Mucosa of rectum (tissue), 2 donors: ENCODE measurements at regions not wholly inside any gene's neighbourhood (a gene's known extent, or its start where the extent isn't known, plus 50 kb on each side); places are given as distances from the start of the nearest gene placed in this dataset.
"Not testable (repeated sequence)": the region's sequence is repeated elsewhere in the genome, so short reads cannot be mapped to it uniquely, and the experiment has no call there.

Source experiments
- H3K27ac ChIP-seq, 2 donors: one replicate each; pipeline ENCODE4 v1.7.0; 2013; ENCODE audit warnings: inconsistent platforms in 2 of 2, low read depth in 2 of 2, low read length in 2 of 2
- H3K27me3 ChIP-seq, 2 donors: one replicate each; pipeline ENCODE4 v1.7.0; 2013; ENCODE audit warnings: low read length in 2 of 2; ENCODE audit not compliant: control insufficient read depth in 2 of 2, insufficient read depth in 2 of 2
- H3K36me3 ChIP-seq, 2 donors: one replicate each; pipeline ENCODE4 v1.7.0; 2013; ENCODE audit warnings: low read length in 2 of 2; ENCODE audit not compliant: control insufficient read depth in 2 of 2, insufficient read depth in 2 of 2
- H3K4me1 ChIP-seq, 2 donors: one replicate each; pipeline ENCODE4 v1.7.0; 2013; ENCODE audit warnings: low read length in 2 of 2, mild to moderate bottlenecking in 1 of 2; ENCODE audit not compliant: control insufficient read depth in 2 of 2, insufficient read depth in 2 of 2
- H3K4me3 ChIP-seq, 2 donors: one replicate each; pipeline ENCODE4 v1.7.0; 2013; ENCODE audit warnings: low read length in 2 of 2
- H3K9ac ChIP-seq, 2 donors: one replicate each; pipeline ENCODE4 v1.7.0; 2013; ENCODE audit warnings: low read length in 2 of 2, low read depth in 1 of 2, mild to moderate bottlenecking in 1 of 2
- H3K9me3 ChIP-seq, 2 donors: one replicate each; pipeline ENCODE4 v1.7.0; 2013; ENCODE audit warnings: low read length in 2 of 2; ENCODE audit not compliant: control insufficient read depth in 2 of 2
- donor health status: healthy.
- donor health status: Normal muscosa, but diverticular disease.

DNA sequence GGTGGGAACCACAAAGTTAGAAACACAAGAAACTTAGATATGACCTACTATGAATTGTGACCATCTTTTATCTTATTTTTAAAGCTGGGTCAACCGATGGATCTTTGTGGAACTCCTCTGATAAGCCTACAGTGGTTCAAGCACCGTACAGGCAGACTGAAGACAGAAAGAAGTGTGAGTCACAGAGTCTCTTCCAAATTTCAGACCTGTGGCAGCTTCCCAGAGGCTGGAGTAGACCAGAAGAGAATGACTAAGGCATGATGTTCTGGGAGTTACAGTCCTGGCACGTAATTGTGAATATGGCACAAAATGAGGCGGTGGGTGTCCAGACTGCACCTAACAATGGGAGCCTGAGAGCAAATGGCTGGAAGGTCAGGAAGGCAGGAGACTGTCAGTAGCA, 70.0 kb downstream of the LMO4 start:
- H3K36me3 ChIP-seq: no peaks in the 10 kb centered on the region
- no peak overlapping the region for H3K4me3 ChIP-seq
- no peaks in the 10 kb centered on the region for H3K9me3 ChIP-seq
- H3K9ac ChIP-seq: no peak overlapping the region
- H3K4me1 ChIP-seq: no peaks in the 10 kb centered on the region
- H3K27ac ChIP-seq: no peak overlapping the region
- H3K27me3 ChIP-seq: no peaks in the 10 kb centered on the region

DNA sequence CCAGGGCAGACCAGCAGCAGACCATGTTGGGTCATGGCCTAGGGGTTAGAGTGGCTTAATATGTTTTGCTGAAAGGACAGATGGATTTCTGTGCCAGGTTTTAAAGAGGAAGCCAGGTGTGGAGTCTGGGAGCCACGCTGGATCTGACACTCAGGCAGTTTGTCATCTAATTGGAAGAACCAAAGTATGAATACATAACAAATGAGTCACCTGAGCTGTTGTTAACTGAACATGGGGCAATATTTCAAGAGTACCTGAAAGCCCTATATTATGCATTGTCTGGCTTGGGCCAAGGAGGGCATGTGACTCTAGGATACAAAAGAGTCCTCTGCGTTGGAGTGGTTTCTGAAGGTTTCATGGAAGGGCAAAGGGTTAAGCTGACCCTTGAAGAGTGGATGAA, 70.6 kb downstream of the LMO4 start:
- Histone ChIP-seq H3K27me3 (no peaks in the 10 kb centered on the region), H3K9me3 (no peaks in the 10 kb centered on the region), H3K9ac (no peak overlapping the region), H3K36me3 (no peaks in the 10 kb centered on the region), H3K4me3 (no peak overlapping the region), H3K4me1 (no peaks in the 10 kb centered on the region), H3K27ac (no peak overlapping the region)

DNA sequence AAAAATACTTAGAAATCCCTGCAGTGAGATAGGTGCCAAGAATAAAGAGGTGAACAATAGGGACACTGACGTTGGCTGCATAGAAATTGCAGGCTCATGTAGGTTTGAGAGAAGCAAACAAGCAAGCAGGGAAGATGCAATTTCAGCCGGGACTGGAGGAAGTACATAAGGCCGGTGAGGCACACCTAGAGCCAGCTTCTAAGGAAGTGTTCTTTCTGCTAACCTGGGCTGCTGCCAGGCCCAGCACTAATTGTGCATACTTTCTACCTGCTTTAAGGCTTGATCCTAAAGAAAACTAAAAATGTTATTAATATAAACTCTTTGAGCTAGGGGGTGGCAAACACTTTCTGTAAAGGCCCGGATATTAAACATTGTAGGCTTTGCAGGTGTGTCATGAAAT, 71.0 kb downstream of the LMO4 start:
- Histone ChIP-seq H3K9ac (no peak overlapping the region), H3K27me3 (no peaks in the 10 kb centered on the region), H3K4me3 (no peak overlapping the region), H3K27ac (no peak overlapping the region), H3K36me3 (no peaks in the 10 kb centered on the region), H3K4me1 (no peaks in the 10 kb centered on the region), H3K9me3 (no peaks in the 10 kb centered on the region)

DNA sequence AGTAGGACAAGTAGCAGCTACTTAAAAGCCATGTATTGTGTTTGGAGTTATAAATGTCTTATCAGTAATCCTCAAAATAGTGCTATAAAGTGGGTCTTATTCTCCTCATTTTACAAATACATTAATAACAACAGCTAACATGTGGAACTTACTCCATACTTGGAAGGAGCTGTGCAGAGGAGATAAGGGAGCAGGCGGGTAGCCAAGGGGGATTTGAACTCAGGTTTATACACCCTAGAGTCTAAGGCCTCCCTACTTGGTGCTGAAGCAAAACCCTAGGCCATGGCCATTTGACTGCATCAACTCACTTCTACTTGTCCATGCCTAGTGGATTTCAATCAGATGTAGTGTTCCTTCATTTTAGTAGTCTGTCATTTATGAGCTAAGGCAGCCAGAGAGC, 72.1 kb downstream of the LMO4 start:
- no peak overlapping the region for H3K9ac ChIP-seq
- H3K36me3 ChIP-seq: no peaks in the 10 kb centered on the region
- no peaks in the 10 kb centered on the region for H3K27me3 ChIP-seq
- H3K9me3 ChIP-seq: no peaks in the 10 kb centered on the region
- H3K4me3 ChIP-seq: no peak overlapping the region
- H3K4me1 ChIP-seq: no peaks in the 10 kb centered on the region
- no peak overlapping the region for H3K27ac ChIP-seq

DNA sequence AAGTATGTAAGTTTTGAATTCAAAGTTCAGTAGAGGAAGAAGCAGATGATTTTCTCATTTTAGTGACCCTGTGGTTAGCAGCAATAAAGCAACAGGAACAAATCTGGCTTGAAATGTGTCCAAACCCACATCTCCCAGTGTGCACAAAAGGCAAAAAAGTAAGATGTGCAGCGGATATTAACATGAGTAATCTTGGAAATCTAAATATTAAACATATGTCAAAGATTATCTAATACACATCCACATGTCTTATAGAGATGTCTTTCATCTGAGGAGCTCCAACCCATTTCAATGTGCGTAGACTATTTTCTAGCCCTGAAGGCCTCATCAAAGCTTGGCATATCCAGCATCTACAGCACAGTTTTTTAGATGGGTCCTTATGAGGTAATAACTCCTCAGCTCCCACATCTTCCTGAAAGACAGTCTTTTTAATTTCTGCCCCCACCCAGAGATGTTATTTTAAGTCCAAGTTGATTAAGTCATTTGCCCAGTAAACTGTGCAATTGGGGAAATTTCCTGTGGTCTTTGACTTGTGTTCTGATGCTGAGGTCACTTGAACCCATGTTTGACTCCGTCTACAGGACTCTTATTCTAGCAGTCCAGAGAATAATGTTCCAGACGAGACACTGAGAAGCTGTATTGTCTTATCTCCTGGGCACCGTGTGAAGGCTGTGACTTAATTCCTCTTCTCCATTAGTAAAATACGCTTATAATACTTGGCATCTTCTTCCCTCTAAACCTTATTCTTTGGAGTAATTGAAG, 73.7 kb downstream of the LMO4 start:
- H3K27me3 ChIP-seq: no peaks in the 10 kb centered on the region
- H3K9ac ChIP-seq: no peak overlapping the region
- H3K27ac ChIP-seq: no peak overlapping the region
- no peaks in the 10 kb centered on the region for H3K36me3 ChIP-seq
- no peaks in the 10 kb centered on the region for H3K4me1 ChIP-seq
- no peak overlapping the region for H3K4me3 ChIP-seq
- H3K9me3 ChIP-seq: no peaks in the 10 kb centered on the region

DNA sequence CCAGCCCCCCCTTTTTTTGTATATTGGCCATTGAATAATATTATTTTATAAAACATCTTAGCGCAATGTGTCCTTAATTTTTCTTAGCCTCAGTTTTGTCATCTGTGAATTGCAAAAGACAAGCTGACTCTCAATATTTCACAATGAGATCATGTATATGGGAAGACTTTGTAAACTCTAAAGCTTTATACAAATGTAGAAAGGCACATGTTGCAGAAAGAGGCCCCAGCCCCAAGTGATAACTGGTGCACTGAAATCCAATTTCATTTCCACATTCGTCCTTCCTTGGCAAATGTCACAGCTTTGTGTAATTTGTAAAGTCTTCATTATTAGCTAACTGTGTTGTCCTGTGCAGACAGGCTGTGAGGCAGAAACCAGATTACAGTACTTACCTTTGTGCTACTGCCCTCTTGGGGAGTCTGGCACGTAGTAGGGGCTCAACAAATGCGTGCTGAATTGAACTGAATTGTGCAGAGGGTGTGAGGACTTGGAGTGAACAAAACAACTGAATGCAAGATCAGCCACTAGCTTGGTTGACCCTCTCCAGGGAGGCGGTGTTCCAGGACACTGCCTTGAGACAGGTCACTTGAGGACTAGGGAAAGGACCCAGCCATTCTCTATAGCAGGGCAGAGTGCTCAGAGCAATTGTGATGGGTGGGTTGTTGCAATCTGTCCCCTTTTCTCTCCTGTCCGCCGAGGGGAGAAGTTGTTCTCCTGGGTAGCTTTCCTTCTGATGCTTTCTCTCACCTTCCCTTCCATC, 74.6 kb downstream of the LMO4 start:
- Histone ChIP-seq H3K9me3 (no peaks in the 10 kb centered on the region), H3K9ac (no peak overlapping the region), H3K4me1 (no peaks in the 10 kb centered on the region), H3K4me3 (no peak overlapping the region), H3K27ac (no peak overlapping the region), H3K27me3 (no peaks in the 10 kb centered on the region), H3K36me3 (no peaks in the 10 kb centered on the region)

DNA sequence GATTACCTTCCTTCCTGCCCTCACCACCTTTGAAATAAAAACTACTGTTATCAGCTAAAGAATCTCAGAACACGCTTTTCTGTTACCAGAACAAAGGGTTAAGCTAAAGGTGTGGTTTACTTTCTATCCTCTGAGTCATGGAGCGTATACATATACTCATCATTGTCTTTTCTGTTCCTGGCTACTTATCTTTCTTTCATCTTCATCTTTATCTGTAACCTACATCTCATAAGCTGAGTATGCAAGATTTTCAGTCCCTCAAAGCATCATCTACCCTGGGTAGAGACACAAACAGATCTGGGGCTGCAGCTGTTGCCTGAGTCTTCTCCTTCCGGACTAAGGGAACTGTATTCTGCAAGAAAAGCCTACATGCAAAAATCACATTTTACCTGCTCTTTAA, 75.6 kb downstream of the LMO4 start:
- Histone ChIP-seq H3K36me3 (no peaks in the 10 kb centered on the region), H3K27ac (no peak overlapping the region), H3K4me1 (no peaks in the 10 kb centered on the region), H3K9ac (no peak overlapping the region), H3K9me3 (no peaks in the 10 kb centered on the region), H3K4me3 (no peak overlapping the region), H3K27me3 (no peaks in the 10 kb centered on the region)

DNA sequence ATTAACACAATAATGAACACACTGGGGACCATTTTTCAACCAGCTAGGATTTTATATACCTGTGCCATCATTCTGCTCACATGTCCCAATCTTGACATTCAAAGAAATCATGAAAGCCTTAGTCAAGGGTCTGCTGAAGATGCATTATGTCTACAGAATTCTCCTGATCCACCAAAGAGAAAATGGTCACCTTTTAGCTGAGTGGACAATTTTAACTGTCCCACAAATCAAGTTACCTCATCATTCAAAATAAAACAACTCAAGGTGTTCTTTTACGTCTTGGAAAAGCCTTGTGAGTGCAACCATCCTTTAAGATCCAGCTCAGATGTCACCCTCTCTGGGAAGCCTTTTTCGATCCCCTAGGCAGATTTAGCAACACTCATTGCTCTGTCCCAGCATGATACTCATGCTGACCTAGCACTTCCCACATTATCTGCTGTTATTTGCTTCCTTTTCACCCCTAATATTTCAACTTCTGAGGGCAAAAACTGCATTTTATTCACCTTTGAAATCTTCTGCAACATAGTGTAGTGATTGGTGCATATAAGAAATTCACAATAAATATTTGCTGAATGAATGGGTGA, 80.1 kb downstream of the LMO4 start:
- Histone ChIP-seq H3K27me3 (no peaks in the 10 kb centered on the region), H3K27ac (no peak overlapping the region), H3K4me3 (no peak overlapping the region)

DNA sequence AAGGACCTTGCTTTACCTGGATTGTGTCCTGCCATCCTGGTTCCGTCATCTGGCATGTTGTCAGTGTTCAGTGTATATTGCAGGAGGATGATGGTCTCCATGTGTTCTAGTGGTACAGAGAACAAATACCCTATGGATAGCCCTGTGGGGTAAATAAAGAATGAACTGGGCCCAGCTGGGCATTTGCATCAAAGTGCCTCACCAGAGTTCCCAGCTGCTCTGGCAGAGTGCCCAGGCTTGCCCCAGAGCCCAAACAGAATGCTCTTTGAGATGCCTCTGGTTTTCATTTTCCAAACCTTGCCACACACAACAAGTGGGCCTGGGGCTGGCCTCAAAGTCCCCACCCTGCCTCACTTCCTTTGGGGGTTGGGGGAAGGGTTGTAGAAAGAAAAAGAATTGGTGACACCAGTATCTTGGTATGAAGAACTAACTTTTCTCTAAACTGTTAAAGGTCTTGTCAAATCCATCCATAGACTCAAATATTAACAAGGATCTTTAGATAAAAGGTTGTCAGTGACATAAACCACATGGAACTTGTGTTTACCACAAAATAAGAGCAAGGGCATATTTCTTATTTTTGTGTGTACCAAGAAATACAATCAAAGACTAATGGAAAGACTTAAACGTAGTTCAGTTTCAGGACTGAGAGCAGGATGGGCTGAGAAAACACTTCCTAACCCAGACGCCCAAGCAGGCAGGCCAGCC, 82.2 kb downstream of the LMO4 start:
- Histone ChIP-seq H3K4me1 (no peaks in the 10 kb centered on the region), H3K27ac (no peak overlapping the region), H3K9me3 (no peaks in the 10 kb centered on the region), H3K27me3 (no peaks in the 10 kb centered on the region), H3K9ac (no peak overlapping the region), H3K36me3 (no peaks in the 10 kb centered on the region), H3K4me3 (no peak overlapping the region)

More for the DNA sequence above, 80.1 kb downstream of the LMO4 start:
- Histone ChIP-seq H3K9ac (no peak overlapping the region), H3K36me3 (no peaks in the 10 kb centered on the region), H3K9me3 (no peaks in the 10 kb centered on the region), H3K4me1 (no peaks in the 10 kb centered on the region)

DNA sequence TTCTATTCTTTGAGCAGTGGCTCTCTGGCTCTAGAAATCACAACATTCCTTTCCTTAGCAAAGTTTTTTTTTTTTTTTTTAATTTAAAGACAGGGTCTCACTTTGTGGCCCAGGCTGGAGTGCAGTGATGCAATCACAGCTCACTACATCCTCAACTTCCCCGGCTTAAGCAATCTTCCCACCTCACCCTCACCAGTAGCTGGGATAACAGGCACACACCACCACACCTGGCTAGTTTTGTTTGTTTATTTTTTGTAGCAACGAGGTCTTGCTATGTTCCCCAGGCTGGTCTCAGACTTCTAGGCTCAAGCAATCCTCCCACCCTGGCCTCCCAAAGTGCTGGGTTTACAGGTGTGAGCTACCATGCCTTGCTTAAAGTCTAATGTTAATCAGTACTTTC, 85.2 kb downstream of the LMO4 start:
- H3K27ac ChIP-seq, H3K4me1 ChIP-seq, H3K36me3 ChIP-seq, H3K9ac ChIP-seq, H3K4me3 ChIP-seq, H3K27me3 ChIP-seq, H3K9me3 ChIP-seq: not testable (repeated sequence)
